HG03575 (cell line): ENCODE measurements at regions not wholly inside any gene's neighbourhood (a gene's known extent, or its start where the extent isn't known, plus 50 kb on each side); places are given as distances from the start of the nearest gene placed in this dataset.
"Not testable (repeated sequence)": the region's sequence is repeated elsewhere in the genome, so short reads cannot be mapped to it uniquely, and the experiment has no call there.

Experiments
- ATAC-seq: cut with Tn5 transposase; IDR thresholded peaks from one replicate; pipeline ENCODE4 v1.9.1; 2021; ENCODE audit not compliant: unreplicated experiment, insufficient number of reproducible peaks, low FRiP score; ENCODE audit errors: extremely low read depth

GRCh38 chr13:104686484-104686883, 1620.3 kb upstream of the SLC10A2 start:
- no peak for ATAC-seq

- no peak for ATAC-seq
These were observed 1617.6 kb upstream of the SLC10A2 start for GRCh38 chr13:104683789-104684188.

GRCh38 chr13:104678161-104678560, 1611.9 kb upstream of the SLC10A2 start:
- no peak for ATAC-seq

GRCh38 chr13:104671901-104672300, 1605.7 kb upstream of the SLC10A2 start:
- no peak for ATAC-seq

GRCh38 chr13:104657196-104657595, 1591.0 kb upstream of the SLC10A2 start:
- ATAC-seq: no peak

GRCh38 chr13:104650431-104650830, 1584.2 kb upstream of the SLC10A2 start:
- no peak for ATAC-seq

GRCh38 chr13:104648291-104648690, 1582.1 kb upstream of the SLC10A2 start:
- no peak for ATAC-seq

GRCh38 chr13:104645786-104646185, 1579.6 kb upstream of the SLC10A2 start:
- no peak for ATAC-seq

- ATAC-seq: no peak
These were observed 1575.1 kb upstream of the SLC10A2 start for GRCh38 chr13:104641309-104641708.

- no peak for ATAC-seq
These were observed 1569.7 kb upstream of the SLC10A2 start for GRCh38 chr13:104635879-104636278.

GRCh38 chr13:104634016-104634415, 1567.8 kb upstream of the SLC10A2 start:
- no peak for ATAC-seq

GRCh38 chr13:104632736-104633135, 1566.5 kb upstream of the SLC10A2 start:
- no peak for ATAC-seq

- ATAC-seq: no peak
These were observed 1559.0 kb upstream of the SLC10A2 start for GRCh38 chr13:104625201-104625600.

- ATAC-seq: no peak
These were observed 1550.8 kb upstream of the SLC10A2 start for GRCh38 chr13:104616990-104617389.

GRCh38 chr13:104614361-104615145, 1548.3 kb upstream of the SLC10A2 start:
- ATAC-seq: no peak

GRCh38 chr13:104608331-104608730, 1542.1 kb upstream of the SLC10A2 start:
- no peak for ATAC-seq

GRCh38 chr13:104605435-104605834, 1539.2 kb upstream of the SLC10A2 start:
- ATAC-seq: not testable (repeated sequence)

- ATAC-seq: no peak
These were observed 1531.4 kb upstream of the SLC10A2 start for GRCh38 chr13:104597546-104598180.

GRCh38 chr13:104595511-104595910, 1529.3 kb upstream of the SLC10A2 start:
- no peak for ATAC-seq

GRCh38 chr13:104594806-104595205, 1528.6 kb upstream of the SLC10A2 start:
- ATAC-seq: no peak
